ENCODE measurements at regions not wholly inside any gene's neighbourhood (a gene's known extent, or its start where the extent isn't known, plus 50 kb on each side); places are given as distances from the start of the nearest gene placed in this dataset.

DNA sequence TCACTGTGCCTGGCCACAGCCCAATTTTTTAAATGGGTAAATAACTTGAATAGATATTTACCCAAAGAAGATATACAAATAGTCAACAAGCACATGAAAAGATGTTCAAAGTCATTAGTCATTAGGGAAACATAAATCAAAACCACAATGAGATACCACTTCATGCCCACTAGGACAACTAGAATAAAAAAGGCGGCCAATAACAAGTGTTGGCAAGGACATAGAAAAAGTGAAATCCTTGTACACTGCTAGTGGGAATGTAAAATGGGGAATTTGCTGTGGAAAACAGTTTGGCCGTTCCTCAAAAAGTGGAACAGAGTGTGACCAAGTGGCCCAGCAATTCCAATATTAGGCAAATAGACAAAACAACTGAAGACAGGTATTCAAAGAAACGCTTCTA, 270.1 kb downstream of the TFCP2L1 start:
- TF ChIP-seq CTCF (IDR thresholded peaks at IDR 0.05 in 2 of 3, conservative IDR thresholded peaks at IDR 0.05 in 1 of 3; ENCODE audit: borderline replicate concordance in 1 of 3, insufficient read depth in 1 of 3, low read depth in 2 of 3, low read length in 2 of 3) = no peak
- TF ChIP-seq EZH2phosphoT487 (IDR thresholded peaks at IDR 0.05; ENCODE audit: borderline replicate concordance) = no peak
- no peak for TF ChIP-seq FOSL1 (IDR thresholded peaks at IDR 0.05; ENCODE audit: low read depth)
- TF ChIP-seq REST (IDR thresholded peaks at IDR 0.05; ENCODE audit: low read depth) = no peak
- TF ChIP-seq POLR2AphosphoS5 (IDR thresholded peaks at IDR 0.05; ENCODE audit: low read depth, low read length) = no peak
- TF ChIP-seq POLR2A (IDR thresholded peaks at IDR 0.05; ENCODE audit: borderline replicate concordance, extremely low read depth, insufficient read depth, insufficient read length) = no peak
- no peak for TF ChIP-seq SRF (IDR thresholded peaks at IDR 0.05; ENCODE audit: low read depth)
- TF ChIP-seq ZFX (IDR thresholded peaks at IDR 0.05) = no peak
- no peak for TF ChIP-seq TCF7L2 (IDR thresholded peaks at IDR 0.05; ENCODE audit: borderline replicate concordance, extremely low read depth, insufficient read depth, insufficient read length)
- TF ChIP-seq EZH2 (IDR thresholded peaks at IDR 0.05) = no peak
- no peak for TF ChIP-seq SIN3A (IDR thresholded peaks at IDR 0.05; ENCODE audit: low read depth)
- TF ChIP-seq CBX3 (IDR thresholded peaks at IDR 0.05; ENCODE audit: low read depth) = no peak
